Tibial artery (tissue), 4 donors: ENCODE measurements at regions not wholly inside any gene's neighbourhood (a gene's known extent, or its start where the extent isn't known, plus 50 kb on each side); places are given as distances from the start of the nearest gene placed in this dataset.

Source experiments
- DNase-seq, 2 donors: peaks; one replicate each; pipeline ENCODE4 v3.0.0-alpha.2; 2019
- H3K27ac ChIP-seq, 2 donors: fragments of 200-600 bp; sonication (generic) in 1 of 2; 1 replicate in 1 of 2; 2 replicates in 1 of 2; pipeline ENCODE4 v1.5.1; 2018 to 2019; ENCODE audit warnings: mild to moderate bottlenecking in 1 of 2
- H3K27me3 ChIP-seq, 2 donors: fragments of 200-600 bp; sonication (generic) in 1 of 2; one replicate each; pipeline versions ENCODE4 v1.5.1 to v1.6.0; 2016 to 2019
- H3K36me3 ChIP-seq, 3 donors: fragments of 200-600 bp; sonication (generic) in 2 of 3; one replicate each; pipeline ENCODE4 v1.5.1; 2016 to 2019; ENCODE audit warnings: mild to moderate bottlenecking in 2 of 3
- H3K4me1 ChIP-seq, 4 donors: fragments of 200-600 bp; sonication (generic) in 2 of 4; 1 replicate in 3 of 4; 2 replicates in 1 of 4; pipeline ENCODE4 v1.5.1; 2016 to 2019
- H3K4me3 ChIP-seq, 2 donors: fragments of 200-600 bp; sonication (generic) in 1 of 2; 1 replicate in 1 of 2; 2 replicates in 1 of 2; pipeline ENCODE4 v1.5.1; 2018 to 2019; ENCODE audit warnings: mild to moderate bottlenecking in 2 of 2
- H3K9me3 ChIP-seq, 3 donors: fragments of 200-600 bp; sonication (generic) in 1 of 3; one replicate each; pipeline ENCODE4 v1.5.1; 2016 to 2019
- intact Hi-C: fragments of 100-400 bp; cut with DNase I; formaldehyde crosslinking; loops from one replicate; pipeline ENCODE4 v1.15.0; 2023; ENCODE audit warnings: low total_unique reads
- TF ChIP-seq, protein P1 (sequence below), 2 experiments: fragments of 200-600 bp in 1 of 2; fragments of 450-650 bp in 1 of 2; IDR thresholded peaks; one replicate each; pipeline ENCODE4 v1.5.1; 2017 to 2019; ENCODE audit warnings: antibody characterized with exemption in 2 of 2, mild to moderate bottlenecking in 1 of 2, moderate library complexity in 1 of 2

DNA sequence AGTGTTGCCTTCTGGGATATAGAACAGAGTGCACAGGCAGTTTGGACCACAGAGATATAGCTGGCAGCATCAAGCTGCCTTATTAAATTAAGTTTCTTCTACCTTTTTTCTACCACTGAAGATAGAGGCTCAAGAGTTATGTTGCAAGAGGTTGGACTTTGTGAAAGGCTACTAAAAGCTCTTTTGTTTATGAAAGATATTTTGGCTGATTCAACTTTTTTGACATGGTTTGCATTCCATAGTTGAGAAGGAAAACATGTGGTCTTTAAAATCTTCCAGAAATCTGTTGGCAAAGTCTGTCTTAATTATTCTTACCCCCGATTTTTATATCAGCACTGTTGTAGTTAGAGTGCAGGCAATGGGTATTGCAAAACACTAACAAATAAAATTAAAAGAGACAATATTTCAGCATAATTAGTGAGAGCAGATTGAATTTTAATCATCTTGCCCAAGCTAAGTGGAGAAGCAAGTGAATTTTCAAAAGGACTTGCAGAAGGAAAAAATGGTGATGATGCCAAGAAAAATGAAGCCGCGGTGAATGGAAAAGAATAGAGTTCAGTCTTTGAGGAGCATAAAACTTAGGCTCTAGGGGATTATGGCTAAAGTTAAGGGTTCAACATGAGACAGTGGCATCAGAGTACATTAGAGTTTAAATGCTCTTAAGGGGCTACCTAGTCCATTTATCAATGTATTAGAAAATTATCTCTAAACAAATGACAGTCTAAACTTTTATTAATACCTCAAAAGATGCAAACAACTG lies 450.9 kb upstream of the CNTNAP2 start:
- DNase-seq = no peak
- intact Hi-C loops = no loop called here
- no peak overlapping the region for H3K27ac ChIP-seq

DNA sequence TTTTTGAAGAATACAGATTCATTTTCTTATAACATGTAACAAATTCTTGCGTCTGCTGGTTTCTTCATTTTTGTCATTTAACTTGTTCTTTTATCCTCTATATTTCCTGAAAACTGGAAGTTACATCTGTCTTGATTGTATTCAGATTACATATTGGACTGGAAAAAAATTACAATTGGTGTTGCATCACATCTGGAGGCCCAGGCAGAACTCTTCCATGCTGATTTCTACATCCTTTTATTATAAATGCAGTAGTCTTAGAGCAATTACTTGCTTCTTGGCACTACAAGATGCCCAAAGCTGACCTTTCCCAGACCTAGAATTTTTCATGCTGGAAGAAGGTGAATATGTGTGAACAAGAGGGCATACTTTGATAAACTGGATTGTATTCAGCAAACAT lies 460.9 kb upstream of the CNTNAP2 start:
- TF ChIP-seq, protein P1, sequence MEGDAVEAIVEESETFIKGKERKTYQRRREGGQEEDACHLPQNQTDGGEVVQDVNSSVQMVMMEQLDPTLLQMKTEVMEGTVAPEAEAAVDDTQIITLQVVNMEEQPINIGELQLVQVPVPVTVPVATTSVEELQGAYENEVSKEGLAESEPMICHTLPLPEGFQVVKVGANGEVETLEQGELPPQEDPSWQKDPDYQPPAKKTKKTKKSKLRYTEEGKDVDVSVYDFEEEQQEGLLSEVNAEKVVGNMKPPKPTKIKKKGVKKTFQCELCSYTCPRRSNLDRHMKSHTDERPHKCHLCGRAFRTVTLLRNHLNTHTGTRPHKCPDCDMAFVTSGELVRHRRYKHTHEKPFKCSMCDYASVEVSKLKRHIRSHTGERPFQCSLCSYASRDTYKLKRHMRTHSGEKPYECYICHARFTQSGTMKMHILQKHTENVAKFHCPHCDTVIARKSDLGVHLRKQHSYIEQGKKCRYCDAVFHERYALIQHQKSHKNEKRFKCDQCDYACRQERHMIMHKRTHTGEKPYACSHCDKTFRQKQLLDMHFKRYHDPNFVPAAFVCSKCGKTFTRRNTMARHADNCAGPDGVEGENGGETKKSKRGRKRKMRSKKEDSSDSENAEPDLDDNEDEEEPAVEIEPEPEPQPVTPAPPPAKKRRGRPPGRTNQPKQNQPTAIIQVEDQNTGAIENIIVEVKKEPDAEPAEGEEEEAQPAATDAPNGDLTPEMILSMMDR (IDR thresholded peaks at IDR 0.05) = no peak
- Histone ChIP-seq H3K36me3 (no peaks in the 10 kb centered on the region), H3K9me3 (no peaks in the 10 kb centered on the region), H3K4me1 (no peaks in the 10 kb centered on the region), H3K27me3 (no peaks in the 10 kb centered on the region), H3K27ac (no peak overlapping the region), H3K4me3 (no peak overlapping the region)
- no peak for DNase-seq
- intact Hi-C loops = no loop called here

More for the DNA sequence above, 450.9 kb upstream of the CNTNAP2 start:
- Histone ChIP-seq H3K9me3 (no peaks in the 10 kb centered on the region), H3K36me3 (no peaks in the 10 kb centered on the region), H3K4me3 (no peak overlapping the region), H3K4me1 (no peaks in the 10 kb centered on the region), H3K27me3 (no peaks in the 10 kb centered on the region)
- TF ChIP-seq, protein P1 (IDR thresholded peaks at IDR 0.05) = no peak

DNA sequence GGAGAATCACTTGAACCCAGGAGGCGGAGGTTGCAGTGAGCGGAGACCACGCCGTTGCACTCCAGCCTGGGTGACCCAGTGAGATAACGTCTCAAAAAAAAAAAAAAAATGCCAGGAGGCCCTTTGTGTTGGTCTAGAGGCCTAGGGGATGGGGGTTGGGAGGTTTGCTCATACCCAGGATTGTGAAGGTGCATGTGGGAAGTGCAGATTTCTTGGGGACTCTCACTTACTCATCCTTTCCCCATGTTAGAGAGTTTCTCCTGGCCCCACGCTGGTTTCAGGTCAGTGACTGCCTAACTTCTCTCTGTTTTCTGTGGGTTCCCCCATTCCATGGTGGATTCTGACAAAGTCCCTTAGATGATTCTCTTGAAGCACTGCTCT lies 471.5 kb upstream of the CNTNAP2 start:
- Histone ChIP-seq H3K27ac (no peak overlapping the region), H3K4me1 (no peaks in the 10 kb centered on the region), H3K4me3 (no peak overlapping the region), H3K36me3 (no peaks in the 10 kb centered on the region), H3K27me3 (no peaks in the 10 kb centered on the region), H3K9me3 (peaks cover 0 to 4% (median 0%) of the 10 kb centered on the region in 3 donors)
- TF ChIP-seq, protein P1 (IDR thresholded peaks at IDR 0.05) = no peak
- intact Hi-C loops = no loop called here
- no peak for DNase-seq

DNA sequence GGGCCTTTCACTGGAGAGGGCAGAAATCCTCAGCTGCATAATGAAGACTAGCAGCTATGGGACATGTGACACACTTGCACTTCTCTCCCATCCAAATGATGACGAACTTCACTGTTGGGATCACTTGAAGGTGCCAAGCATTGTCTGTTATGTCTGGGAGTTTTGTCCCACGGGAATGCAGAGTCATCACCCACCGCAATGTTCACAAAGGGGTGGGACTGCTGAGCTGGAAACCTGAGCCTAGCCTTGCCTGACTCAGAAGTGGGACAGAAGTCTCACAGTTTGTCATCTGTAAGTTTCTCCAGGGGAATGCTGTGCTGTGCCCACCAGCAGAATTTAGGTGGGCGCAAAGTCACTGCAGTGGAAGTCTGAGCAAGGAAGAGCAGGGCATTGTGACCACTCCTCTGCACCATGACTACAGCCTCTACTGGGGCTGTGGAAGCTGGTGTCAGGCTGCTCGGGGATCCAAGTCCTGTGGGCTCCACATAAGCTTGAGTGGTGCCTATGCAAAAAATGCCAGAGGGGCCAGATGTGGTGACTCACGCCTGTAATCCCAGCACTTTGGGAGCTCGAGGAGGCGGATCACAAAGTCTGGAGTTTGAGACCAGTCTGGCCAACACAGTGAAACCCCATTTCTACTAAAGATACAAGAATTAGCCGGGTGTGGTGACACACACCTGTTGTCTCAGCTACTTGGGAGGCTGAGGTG lies 472.0 kb upstream of the CNTNAP2 start:
- Histone ChIP-seq H3K27me3 (no peaks in the 10 kb centered on the region), H3K9me3 (peaks cover 0 to 4% (median 0%) of the 10 kb centered on the region in 3 donors), H3K36me3 (no peaks in the 10 kb centered on the region), H3K4me3 (no peak overlapping the region), H3K4me1 (no peaks in the 10 kb centered on the region), H3K27ac (no peak overlapping the region)
- no peak for DNase-seq
- TF ChIP-seq, protein P1 (IDR thresholded peaks at IDR 0.05) = no peak
- intact Hi-C loops = no loop called here

DNA sequence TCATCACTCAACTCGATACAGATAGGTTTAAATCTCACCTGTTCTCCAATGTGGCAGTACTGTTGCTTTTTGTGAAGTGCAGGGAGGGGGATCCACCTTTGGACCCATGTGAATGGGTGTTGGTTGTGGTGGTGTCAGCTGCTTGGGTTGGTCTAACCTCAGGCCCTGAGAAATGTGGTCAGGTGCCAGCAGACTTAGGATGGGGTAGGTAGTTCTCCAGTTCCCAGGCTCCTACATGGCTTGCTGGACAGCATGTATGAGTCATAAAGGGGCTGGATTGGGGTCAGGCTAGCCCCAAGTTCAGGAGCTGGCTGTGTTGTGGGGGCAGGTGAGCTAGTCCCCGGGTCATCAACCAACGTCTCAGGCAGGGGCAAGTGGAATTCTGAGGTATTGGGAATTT lies 472.6 kb upstream of the CNTNAP2 start:
- Histone ChIP-seq H3K4me3 (no peak overlapping the region), H3K27me3 (no peaks in the 10 kb centered on the region), H3K27ac (no peak overlapping the region), H3K9me3 (peaks cover 0 to 4% (median 0%) of the 10 kb centered on the region in 3 donors), H3K4me1 (no peaks in the 10 kb centered on the region), H3K36me3 (no peaks in the 10 kb centered on the region)
- DNase-seq = no peak
- intact Hi-C loops = no loop called here
- TF ChIP-seq, protein P1 (IDR thresholded peaks at IDR 0.05) = no peak
